PC-3 (cell line): ENCODE measurements at regions not wholly inside any gene's neighbourhood (a gene's known extent, or its start where the extent isn't known, plus 50 kb on each side); places are given as distances from the start of the nearest gene placed in this dataset.

Source experiments
- CTCF ChIP-seq: fragments of 300-600 bp; sonication (generic); conservative IDR thresholded peaks from 2 replicates; pipeline ENCODE4 v1.5.1; 2017; ENCODE audit warnings: antibody characterized with exemption, low read depth, mild to moderate bottlenecking, low read length
- EZH2 ChIP-seq: fragments of 300-600 bp; sonication (generic); IDR thresholded peaks from one replicate; pipeline ENCODE4 v1.6.1; 2017; ENCODE audit warnings: antibody characterized with exemption, mild to moderate bottlenecking, low read length; ENCODE audit not compliant: unreplicated experiment

GRCh38 chr12:60710246-60710645, 1114.4 kb downstream of the SLC16A7 start:
- TF ChIP-seq CTCF = no peak
- no peak for TF ChIP-seq EZH2
